WERI-Rb-1 (cell line): ENCODE measurements at regions not wholly inside any gene's neighbourhood (a gene's known extent, or its start where the extent isn't known, plus 50 kb on each side); places are given as distances from the start of the nearest gene placed in this dataset.

Experiments
- DNase-seq: peaks from one replicate; pipeline ENCODE4 v3.0.0-alpha.2; 2020
- H3K27ac ChIP-seq: fragments of 250-450 bp; sonication (Bioruptor Pico); 2 replicates; pipeline ENCODE4 v1.5.1; 2020; ENCODE audit warnings: mild to moderate bottlenecking, moderate library complexity
- H3K27me3 ChIP-seq: fragments of 250-450 bp; sonication (Bioruptor Pico); 2 replicates; pipeline ENCODE4 v1.5.1; 2021; ENCODE audit warnings: mild to moderate bottlenecking, low read depth, moderate library complexity; ENCODE audit not compliant: insufficient read depth, severe bottlenecking
- H3K36me3 ChIP-seq: fragments of 250-450 bp; sonication (Bioruptor Pico); 2 replicates; pipeline ENCODE4 v1.5.1; 2020; ENCODE audit warnings: mild to moderate bottlenecking, moderate library complexity
- H3K4me3 ChIP-seq: 2 replicates; pipeline ENCODE4 v1.5.1; 2011; ENCODE audit warnings: low read depth, mild to moderate bottlenecking, control low read depth, low read length
- H3K9me3 ChIP-seq: fragments of 250-450 bp; sonication (Bioruptor Pico); 2 replicates; pipeline ENCODE4 v1.5.1; 2021; ENCODE audit warnings: mild to moderate bottlenecking, moderate library complexity; ENCODE audit not compliant: severe bottlenecking
- TF ChIP-seq, protein P1 (sequence below): IDR thresholded peaks from 2 replicates; pipeline ENCODE4 v1.5.1; 2011; ENCODE audit warnings: low read depth, mild to moderate bottlenecking, control low read depth, inconsistent platforms, low read length

DNA sequence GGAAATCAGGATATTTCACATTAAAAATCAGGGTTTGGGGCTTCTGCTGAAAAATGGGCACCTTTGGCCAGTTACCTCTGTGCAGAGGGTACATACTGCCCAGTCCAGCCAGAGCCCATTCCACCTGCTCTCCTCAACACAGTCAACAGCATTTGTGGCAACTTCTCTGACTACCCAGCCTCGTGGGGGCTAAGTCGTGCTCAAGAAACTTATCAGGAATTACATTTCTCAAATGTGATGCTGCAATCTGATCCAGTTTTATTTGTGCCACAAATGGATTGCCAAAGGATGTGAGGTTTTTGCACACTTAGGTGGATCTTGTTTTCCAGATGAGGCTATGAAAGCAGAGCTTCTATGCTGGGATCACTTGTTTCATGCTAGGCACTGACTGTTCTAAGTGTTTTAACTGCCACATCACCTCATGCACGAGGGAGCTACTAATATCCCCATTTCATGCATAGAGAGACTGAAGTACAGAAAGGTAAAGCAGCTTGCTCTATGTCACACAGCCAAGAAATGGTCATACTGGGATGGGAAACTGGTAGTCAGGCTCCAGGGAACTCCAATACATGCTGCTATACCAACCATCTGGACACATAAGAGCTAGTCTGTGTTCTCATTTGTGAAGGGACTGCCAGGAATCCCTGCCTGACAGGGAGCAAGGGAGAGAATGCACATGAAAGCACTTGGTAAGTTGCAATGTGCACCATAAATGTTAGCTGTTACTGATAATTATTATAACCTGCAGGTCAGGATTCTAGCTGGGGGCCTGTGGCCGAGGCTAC is 89.0 kb upstream of the HK2 start:
- no peaks in the 10 kb centered on the region for H3K27me3 ChIP-seq
- no peak for DNase-seq
- TF ChIP-seq, protein P1, sequence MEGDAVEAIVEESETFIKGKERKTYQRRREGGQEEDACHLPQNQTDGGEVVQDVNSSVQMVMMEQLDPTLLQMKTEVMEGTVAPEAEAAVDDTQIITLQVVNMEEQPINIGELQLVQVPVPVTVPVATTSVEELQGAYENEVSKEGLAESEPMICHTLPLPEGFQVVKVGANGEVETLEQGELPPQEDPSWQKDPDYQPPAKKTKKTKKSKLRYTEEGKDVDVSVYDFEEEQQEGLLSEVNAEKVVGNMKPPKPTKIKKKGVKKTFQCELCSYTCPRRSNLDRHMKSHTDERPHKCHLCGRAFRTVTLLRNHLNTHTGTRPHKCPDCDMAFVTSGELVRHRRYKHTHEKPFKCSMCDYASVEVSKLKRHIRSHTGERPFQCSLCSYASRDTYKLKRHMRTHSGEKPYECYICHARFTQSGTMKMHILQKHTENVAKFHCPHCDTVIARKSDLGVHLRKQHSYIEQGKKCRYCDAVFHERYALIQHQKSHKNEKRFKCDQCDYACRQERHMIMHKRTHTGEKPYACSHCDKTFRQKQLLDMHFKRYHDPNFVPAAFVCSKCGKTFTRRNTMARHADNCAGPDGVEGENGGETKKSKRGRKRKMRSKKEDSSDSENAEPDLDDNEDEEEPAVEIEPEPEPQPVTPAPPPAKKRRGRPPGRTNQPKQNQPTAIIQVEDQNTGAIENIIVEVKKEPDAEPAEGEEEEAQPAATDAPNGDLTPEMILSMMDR, result no peak
- H3K9me3 ChIP-seq, result no peaks in the 10 kb centered on the region
- H3K27ac ChIP-seq, result no peak overlapping the region
- no peaks in the 10 kb centered on the region for H3K36me3 ChIP-seq
- H3K4me3 ChIP-seq, result no peak overlapping the region

DNA sequence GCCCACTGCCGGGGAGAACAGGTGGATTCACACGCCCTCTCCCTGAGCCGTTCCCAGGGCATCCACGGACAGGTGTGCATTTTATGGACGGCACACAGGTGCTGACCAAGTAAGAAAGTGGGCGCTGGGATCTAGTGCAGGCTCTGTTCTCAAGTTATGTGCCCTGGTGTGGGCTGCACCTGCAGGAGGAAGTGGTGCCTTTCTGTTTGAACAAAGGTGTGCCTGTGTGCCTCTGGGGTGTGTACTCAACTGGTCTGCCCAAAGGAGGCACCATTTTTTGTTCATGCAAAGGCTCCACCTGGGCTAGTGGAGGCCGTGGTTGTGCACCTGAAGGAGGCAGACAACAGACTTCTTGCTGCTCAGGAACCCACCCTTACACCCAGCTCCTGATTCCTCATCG is 88.2 kb upstream of the HK2 start:
- H3K9me3 ChIP-seq, result no peaks in the 10 kb centered on the region
- H3K36me3 ChIP-seq, result no peaks in the 10 kb centered on the region
- H3K4me3 ChIP-seq, result no peak overlapping the region
- DNase-seq, result no peak
- H3K27me3 ChIP-seq, result no peaks in the 10 kb centered on the region
- no peak overlapping the region for H3K27ac ChIP-seq
- TF ChIP-seq, protein P1, result no peak

DNA sequence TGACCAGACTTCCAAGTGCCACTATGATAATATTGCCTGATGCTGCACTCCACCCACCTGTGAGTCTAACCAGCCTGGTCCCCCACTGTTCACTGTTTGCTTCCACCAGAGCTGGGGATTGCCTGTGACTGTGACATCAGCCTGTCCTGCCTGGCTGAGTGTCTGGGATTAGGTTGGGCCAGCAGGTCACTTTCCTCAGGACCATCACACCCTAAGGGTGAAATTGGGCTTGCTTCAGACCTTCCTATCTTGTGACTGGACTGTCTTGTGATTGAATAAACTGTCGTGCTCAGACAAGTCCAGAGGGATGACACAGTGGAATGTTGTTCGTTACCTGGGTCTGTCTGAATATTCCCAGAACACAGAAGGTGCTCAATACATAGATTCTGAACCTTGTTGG is 87.4 kb upstream of the HK2 start:
- no peak overlapping the region for H3K4me3 ChIP-seq
- TF ChIP-seq, protein P1, result no peak
- no peaks in the 10 kb centered on the region for H3K9me3 ChIP-seq
- no peaks in the 10 kb centered on the region for H3K36me3 ChIP-seq
- DNase-seq, result no peak
- H3K27ac ChIP-seq, result no peak overlapping the region
- no peaks in the 10 kb centered on the region for H3K27me3 ChIP-seq

DNA sequence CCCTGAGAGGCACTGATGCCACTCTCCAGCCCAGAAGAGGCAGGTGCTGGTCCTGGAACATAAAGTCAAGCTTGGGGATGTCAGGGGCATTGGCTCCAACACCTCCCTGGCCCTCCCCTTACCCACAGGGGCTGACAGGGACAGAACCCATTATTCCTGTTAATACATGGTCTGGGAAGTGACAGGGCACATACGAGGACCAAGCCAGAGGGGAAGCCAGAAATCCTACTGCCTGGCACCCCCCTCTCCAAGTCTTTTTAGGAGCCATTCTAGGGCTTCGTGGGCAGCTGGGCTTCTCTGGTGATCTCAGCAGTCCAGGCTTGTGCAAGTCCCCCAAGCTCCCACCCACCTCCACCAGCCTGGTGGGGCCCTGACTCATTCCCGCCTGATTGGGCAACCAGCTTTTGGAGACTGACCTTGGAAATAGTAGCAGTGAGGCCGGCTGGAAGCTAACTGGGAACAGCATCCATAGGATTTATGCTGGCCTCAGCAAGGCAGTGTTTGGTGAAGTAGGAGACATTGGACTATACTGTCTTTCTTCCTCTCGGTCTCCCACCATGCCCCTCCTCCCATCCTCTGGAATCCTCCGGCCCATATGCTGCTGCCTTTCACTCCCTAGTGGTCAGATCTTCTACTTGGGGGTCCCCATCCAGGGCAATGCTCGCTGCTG is 86.4 kb upstream of the HK2 start:
- Histone ChIP-seq H3K4me3 (no peak overlapping the region), H3K27ac (no peak overlapping the region), H3K36me3 (no peaks in the 10 kb centered on the region), H3K27me3 (no peaks in the 10 kb centered on the region), H3K9me3 (no peaks in the 10 kb centered on the region)
- no peak for DNase-seq
- TF ChIP-seq, protein P1, result no peak

DNA sequence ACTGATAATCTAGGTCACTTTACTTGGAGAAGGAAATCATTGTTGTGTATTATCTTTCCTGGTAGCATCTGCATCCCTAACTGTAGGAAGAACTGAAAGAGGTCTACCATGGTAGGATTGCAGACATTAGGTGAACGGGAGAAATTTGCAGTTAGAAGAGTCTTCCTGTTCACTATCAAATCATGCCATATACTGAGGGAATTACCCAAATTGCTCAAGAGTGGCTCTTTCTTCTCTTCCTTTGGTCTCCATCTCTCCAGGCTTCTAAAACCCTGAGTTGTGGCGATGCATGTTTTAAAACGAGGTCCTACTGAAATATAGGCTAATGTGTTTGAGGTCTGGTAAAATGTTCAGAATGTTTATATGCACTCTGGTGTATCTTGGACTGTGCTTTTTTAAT is 85.3 kb upstream of the HK2 start:
- H3K27me3 ChIP-seq, result no peaks in the 10 kb centered on the region
- no peak for DNase-seq
- no peaks in the 10 kb centered on the region for H3K9me3 ChIP-seq
- H3K27ac ChIP-seq, result no peak overlapping the region
- H3K36me3 ChIP-seq, result no peaks in the 10 kb centered on the region
- TF ChIP-seq, protein P1, result no peak
- H3K4me3 ChIP-seq, result no peak overlapping the region

DNA sequence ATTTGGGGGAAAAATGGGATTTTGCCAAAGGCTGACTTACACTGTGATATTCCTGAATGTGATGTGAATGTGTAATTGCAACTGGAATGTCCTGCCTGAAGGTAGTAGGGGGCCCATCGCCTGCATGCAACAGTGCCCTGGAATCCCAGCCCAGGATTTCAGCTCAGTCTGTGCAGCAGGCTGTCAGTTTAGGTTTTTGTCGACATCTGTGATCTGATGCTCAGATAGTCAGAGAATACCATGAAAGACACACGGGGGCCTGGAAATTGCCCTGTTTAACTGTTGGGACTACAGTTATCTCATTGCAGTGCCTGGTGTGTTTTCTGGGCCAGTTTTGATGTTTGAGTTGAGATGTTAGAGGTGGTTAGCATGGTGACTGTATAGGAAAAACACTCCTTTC is 84.5 kb upstream of the HK2 start:
- Histone ChIP-seq H3K36me3 (no peaks in the 10 kb centered on the region), H3K9me3 (no peaks in the 10 kb centered on the region), H3K4me3 (no peak overlapping the region), H3K27ac (no peak overlapping the region), H3K27me3 (no peaks in the 10 kb centered on the region)
- no peak for DNase-seq
- TF ChIP-seq, protein P1, result no peak
